ENCODE measurements at regions not wholly inside any gene's neighbourhood (a gene's known extent, or its start where the extent isn't known, plus 50 kb on each side); places are given as distances from the start of the nearest gene placed in this dataset.
"Not testable (repeated sequence)": the region's sequence is repeated elsewhere in the genome, so short reads cannot be mapped to it uniquely, and the experiment has no call there.

- no peak for TF ChIP-seq POLR2AphosphoS5 (IDR thresholded peaks at IDR 0.05; ENCODE audit: low read depth, low read length)
- FAIRE-seq: no peak
- no peak for DNase-seq (ENCODE audit: insufficient read length)
These were observed 169.9 kb downstream of the ASMT start for GRCh38 chrX:1784773-1785172.

- FAIRE-seq (no peak), DNase-seq (ENCODE audit: insufficient read length) (no peak)
- TF ChIP-seq POLR2AphosphoS5 (IDR thresholded peaks at IDR 0.05; ENCODE audit: low read depth, low read length): no peak
- no peak for TF ChIP-seq POLR2A (IDR thresholded peaks at IDR 0.05; ENCODE audit: low read depth, low read length)
- no peak for TF ChIP-seq TAF1 (IDR thresholded peaks at IDR 0.05; ENCODE audit: borderline replicate concordance, low read depth, low read length)
These were observed 173.5 kb downstream of the ASMT start for GRCh38 chrX:1788300-1788911.

- TF ChIP-seq POLR2A (IDR thresholded peaks at IDR 0.05; ENCODE audit: low read depth, low read length) (no peak), POLR2AphosphoS5 (IDR thresholded peaks at IDR 0.05; ENCODE audit: low read depth, low read length) (no peak), TAF1 (IDR thresholded peaks at IDR 0.05; ENCODE audit: borderline replicate concordance, low read depth, low read length) (no peak)
- FAIRE-seq: no peak
- no peak for DNase-seq (ENCODE audit: insufficient read length)
These were observed 177.8 kb downstream of the ASMT start for GRCh38 chrX:1792636-1793035.

GRCh38 chrX:1794586-1794985, 179.7 kb downstream of the ASMT start:
- TF ChIP-seq POLR2AphosphoS5 (IDR thresholded peaks at IDR 0.05; ENCODE audit: low read depth, low read length): no peak
- TF ChIP-seq TAF1 (IDR thresholded peaks at IDR 0.05; ENCODE audit: borderline replicate concordance, low read depth, low read length): no peak
- no peak for TF ChIP-seq POLR2A (IDR thresholded peaks at IDR 0.05; ENCODE audit: low read depth, low read length)
- FAIRE-seq: no peak
- no peak for DNase-seq (ENCODE audit: insufficient read length)

- TF ChIP-seq POLR2A (IDR thresholded peaks at IDR 0.05; ENCODE audit: low read depth, low read length) (no peak), POLR2AphosphoS5 (IDR thresholded peaks at IDR 0.05; ENCODE audit: low read depth, low read length) (no peak), TAF1 (IDR thresholded peaks at IDR 0.05; ENCODE audit: borderline replicate concordance, low read depth, low read length) (no peak)
- no peak for FAIRE-seq
- no peak for DNase-seq (ENCODE audit: insufficient read length)
These were observed 188.1 kb downstream of the ASMT start for GRCh38 chrX:1802912-1803311.

GRCh38 chrX:1803741-1804140, 188.9 kb downstream of the ASMT start:
- no peak for TF ChIP-seq POLR2A (IDR thresholded peaks at IDR 0.05; ENCODE audit: low read depth, low read length)
- TF ChIP-seq TAF1 (IDR thresholded peaks at IDR 0.05; ENCODE audit: borderline replicate concordance, low read depth, low read length): no peak
- TF ChIP-seq POLR2AphosphoS5 (IDR thresholded peaks at IDR 0.05; ENCODE audit: low read depth, low read length): no peak
- FAIRE-seq (no peak), DNase-seq (ENCODE audit: insufficient read length) (no peak)

- TF ChIP-seq POLR2AphosphoS5 (IDR thresholded peaks at IDR 0.05; ENCODE audit: low read depth, low read length): no peak
- no peak for DNase-seq (ENCODE audit: insufficient read length)
- FAIRE-seq: no peak
These were observed 192.5 kb downstream of the ASMT start for GRCh38 chrX:1807301-1807731.

- no peak for FAIRE-seq
- DNase-seq (ENCODE audit: insufficient read length): no peak
- TF ChIP-seq POLR2A (IDR thresholded peaks at IDR 0.05; ENCODE audit: low read depth, low read length) (no peak), TAF1 (IDR thresholded peaks at IDR 0.05; ENCODE audit: borderline replicate concordance, low read depth, low read length) (no peak), POLR2AphosphoS5 (IDR thresholded peaks at IDR 0.05; ENCODE audit: low read depth, low read length) (no peak)
These were observed 194.7 kb downstream of the ASMT start for GRCh38 chrX:1809581-1809980.

- DNase-seq (ENCODE audit: insufficient read length) (no peak), FAIRE-seq (no peak)
- TF ChIP-seq POLR2A (IDR thresholded peaks at IDR 0.05; ENCODE audit: low read depth, low read length): no peak
- no peak for TF ChIP-seq TAF1 (IDR thresholded peaks at IDR 0.05; ENCODE audit: borderline replicate concordance, low read depth, low read length)
- TF ChIP-seq POLR2AphosphoS5 (IDR thresholded peaks at IDR 0.05; ENCODE audit: low read depth, low read length): no peak
These were observed 198.9 kb downstream of the ASMT start for GRCh38 chrX:1813809-1814208.

GRCh38 chrX:1815456-1816175, 200.8 kb downstream of the ASMT start:
- TF ChIP-seq POLR2AphosphoS5 (IDR thresholded peaks at IDR 0.05; ENCODE audit: low read depth, low read length) (no peak), POLR2A (IDR thresholded peaks at IDR 0.05; ENCODE audit: low read depth, low read length) (no peak), TAF1 (IDR thresholded peaks at IDR 0.05; ENCODE audit: borderline replicate concordance, low read depth, low read length) (no peak)
- FAIRE-seq: no peak
- no peak for DNase-seq (ENCODE audit: insufficient read length)

GRCh38 chrX:1816387-1816982, 201.6 kb downstream of the ASMT start:
- not testable (repeated sequence) for DNase-seq (ENCODE audit: insufficient read length); FAIRE-seq

- no peak for DNase-seq (ENCODE audit: insufficient read length)
- TF ChIP-seq POLR2AphosphoS5 (IDR thresholded peaks at IDR 0.05; ENCODE audit: low read depth, low read length): no peak
- no peak for TF ChIP-seq TAF1 (IDR thresholded peaks at IDR 0.05; ENCODE audit: borderline replicate concordance, low read depth, low read length)
- no peak for TF ChIP-seq POLR2A (IDR thresholded peaks at IDR 0.05; ENCODE audit: low read depth, low read length)
- no peak for FAIRE-seq
These were observed 207.0 kb downstream of the ASMT start for GRCh38 chrX:1821846-1822245.

Measured in GM12892 (cell line).